Pons (tissue), 1 donor: ENCODE measurements at regions not wholly inside any gene's neighbourhood (a gene's known extent, or its start where the extent isn't known, plus 50 kb on each side); places are given as distances from the start of the nearest gene placed in this dataset.
"Not testable (repeated sequence)": the region's sequence is repeated elsewhere in the genome, so short reads cannot be mapped to it uniquely, and the experiment has no call there.

ENCODE experiments used
- DNase-seq: peaks from one replicate; pipeline ENCODE4 v3.0.0-alpha.2; 2016; ENCODE audit warnings: low spot score

GRCh38 chr7:110382736-110383135, 708.2 kb upstream of the LRRN3 start:
- no peak for DNase-seq

- DNase-seq, result no peak
These were observed 704.9 kb upstream of the LRRN3 start for GRCh38 chr7:110386006-110386405.

GRCh38 chr7:110386913-110387312, 704.0 kb upstream of the LRRN3 start:
- DNase-seq, result no peak

- DNase-seq, result no peak
These were observed 703.2 kb upstream of the LRRN3 start for GRCh38 chr7:110387689-110388088.

- no peak for DNase-seq
These were observed 702.5 kb upstream of the LRRN3 start for GRCh38 chr7:110388457-110388856.

GRCh38 chr7:110396021-110396420, 694.9 kb upstream of the LRRN3 start:
- no peak for DNase-seq

GRCh38 chr7:110397927-110398660, 692.8 kb upstream of the LRRN3 start:
- no peak for DNase-seq

- DNase-seq, result no peak
These were observed 691.5 kb upstream of the LRRN3 start for GRCh38 chr7:110399421-110399820.

- DNase-seq, result no peak
These were observed 690.5 kb upstream of the LRRN3 start for GRCh38 chr7:110400411-110400810.

GRCh38 chr7:110407242-110407641, 683.7 kb upstream of the LRRN3 start:
- no peak for DNase-seq

GRCh38 chr7:110407706-110408105, 683.2 kb upstream of the LRRN3 start:
- no peak for DNase-seq

GRCh38 chr7:110412614-110413013, 678.3 kb upstream of the LRRN3 start:
- DNase-seq, result no peak

GRCh38 chr7:110413038-110413437, 677.9 kb upstream of the LRRN3 start:
- no peak for DNase-seq

- DNase-seq, result no peak
These were observed 673.3 kb upstream of the LRRN3 start for GRCh38 chr7:110417611-110418010.

- no peak for DNase-seq
These were observed 672.2 kb upstream of the LRRN3 start for GRCh38 chr7:110418659-110419280.

GRCh38 chr7:110420788-110421187, 670.1 kb upstream of the LRRN3 start:
- DNase-seq, result no peak

GRCh38 chr7:110421490-110422241, 669.3 kb upstream of the LRRN3 start:
- DNase-seq, result peak; percentile 5

GRCh38 chr7:110432061-110432553, 658.8 kb upstream of the LRRN3 start:
- no peak for DNase-seq

GRCh38 chr7:110438926-110439325, 652.0 kb upstream of the LRRN3 start:
- not testable (repeated sequence) for DNase-seq

- DNase-seq, result peak; percentile 26
These were observed 648.5 kb upstream of the LRRN3 start for GRCh38 chr7:110442381-110442837.

- DNase-seq, result no peak
These were observed 644.3 kb upstream of the LRRN3 start for GRCh38 chr7:110446658-110447057.

GRCh38 chr7:110448918-110449317, 642.0 kb upstream of the LRRN3 start:
- peak; percentile 53 for DNase-seq

- no peak for DNase-seq
These were observed 636.2 kb upstream of the LRRN3 start for GRCh38 chr7:110454713-110455112.
